H1 (cell line): ENCODE measurements at regions not wholly inside any gene's neighbourhood (a gene's known extent, or its start where the extent isn't known, plus 50 kb on each side); places are given as distances from the start of the nearest gene placed in this dataset.

Experiments
- CBX8 ChIP-seq: fragments of 300-800, 300-1000 bp; sonication (generic); IDR thresholded peaks from 2 replicates; pipeline ENCODE4 v1.7.1; 2016; ENCODE audit warnings: low read depth, low read length, borderline replicate concordance
- CHD2 ChIP-seq: IDR thresholded peaks from 2 replicates; pipeline ENCODE4 v1.6.1; 2012; ENCODE audit warnings: low read length, improper control_type of control experiment
- EP300 ChIP-seq, 2 experiments: IDR thresholded peaks; 1 replicate in 1 of 2; 2 replicates in 1 of 2; pipeline ENCODE4 v1.6.1; 2011 to 2012; ENCODE audit warnings: low read depth in 2 of 2, low read length in 2 of 2, mild to moderate bottlenecking in 2 of 2, borderline replicate concordance in 1 of 2, inconsistent platforms in 1 of 2, moderate library complexity in 1 of 2
- JUN ChIP-seq: IDR thresholded peaks from 2 replicates; pipeline ENCODE4 v1.6.1; 2011; ENCODE audit warnings: low read depth, mild to moderate bottlenecking, improper control_type of control experiment, low read length
- KDM1A ChIP-seq: fragments of 200-600, 300-600 bp; sonication (generic); IDR thresholded peaks from 2 replicates; pipeline ENCODE4 v1.7.1; 2016; ENCODE audit warnings: mild to moderate bottlenecking, low read length, borderline replicate concordance
- RAD21 ChIP-seq, 2 experiments: IDR thresholded peaks in 1 of 2; conservative IDR thresholded peaks in 1 of 2; 2 replicates each; pipeline ENCODE4 v1.6.1; 2011; ENCODE audit warnings: low read depth in 2 of 2, low read length in 2 of 2, improper control_type of control experiment in 1 of 2, inconsistent platforms in 1 of 2, mild to moderate bottlenecking in 1 of 2, moderate library complexity in 1 of 2
- RXRA ChIP-seq: IDR thresholded peaks from 2 replicates; pipeline ENCODE4 v1.6.1; 2011; ENCODE audit warnings: low read depth, mild to moderate bottlenecking, low read length, moderate library complexity; ENCODE audit not compliant: insufficient read depth
- SP2 ChIP-seq: IDR thresholded peaks from 2 replicates; pipeline ENCODE4 v1.6.1; 2012; ENCODE audit warnings: mild to moderate bottlenecking, low read length, inconsistent platforms
- SP4 ChIP-seq: IDR thresholded peaks from 2 replicates; pipeline ENCODE4 v1.6.1; 2012; ENCODE audit warnings: low read length, inconsistent platforms
- TF ChIP-seq, protein P1 (sequence below): fragments of 300-600 bp; sonication (generic); IDR thresholded peaks from 2 replicates; pipeline ENCODE4 v1.7.1; 2012; ENCODE audit warnings: low read length, moderate library complexity, mild to moderate bottlenecking, inconsistent platforms; ENCODE audit not compliant: insufficient replicate concordance

DNA sequence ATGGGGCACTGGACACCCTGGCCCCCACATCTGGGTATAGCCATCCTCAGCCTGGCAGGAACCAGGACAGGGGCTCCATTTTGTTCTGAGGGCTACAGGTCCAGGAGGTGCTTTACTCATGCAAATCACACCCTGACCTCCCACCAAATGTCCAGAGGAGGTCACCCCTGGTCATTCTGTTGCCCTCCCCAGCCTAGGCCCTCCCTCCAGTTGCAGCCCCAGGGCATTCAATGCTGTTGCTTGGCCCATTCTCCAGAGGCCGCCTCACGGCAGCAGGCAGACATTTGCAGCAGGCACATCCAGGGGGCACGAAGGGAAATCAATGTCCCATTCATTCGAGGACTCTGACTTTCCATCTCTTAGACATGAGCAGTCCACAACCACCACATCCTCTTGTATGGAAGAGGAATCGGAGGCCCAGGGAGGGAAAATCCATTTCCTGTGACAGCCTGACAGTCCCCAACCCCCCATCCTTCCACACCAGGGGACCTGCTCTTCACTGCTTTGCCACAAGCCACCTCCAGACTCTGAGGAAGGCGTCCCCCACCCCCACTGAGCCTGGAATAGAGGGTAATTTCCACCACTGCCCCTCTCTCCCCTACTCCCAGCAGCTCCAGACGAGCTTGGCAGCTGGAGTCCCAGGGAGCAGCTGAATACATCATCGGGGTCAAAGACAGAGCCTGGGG is 76.2 kb upstream of the UNC5B start (continued):
- TF ChIP-seq EP300 (IDR thresholded peaks at IDR 0.05; ENCODE audit: borderline replicate concordance in 1 of 2, low read depth in 2 of 2, low read length in 2 of 2) (no peak), SP4 (no peak), SP2 (no peak), RXRA (no peak), CBX8 (no peak), CHD2 (no peak), JUN (no peak), RAD21 (IDR thresholded peaks at IDR 0.05 in 1 of 2, conservative IDR thresholded peaks at IDR 0.05 in 1 of 2; ENCODE audit: low read depth in 2 of 2, low read length in 2 of 2) (no peak), KDM1A (no peak)
- TF ChIP-seq, protein P1, sequence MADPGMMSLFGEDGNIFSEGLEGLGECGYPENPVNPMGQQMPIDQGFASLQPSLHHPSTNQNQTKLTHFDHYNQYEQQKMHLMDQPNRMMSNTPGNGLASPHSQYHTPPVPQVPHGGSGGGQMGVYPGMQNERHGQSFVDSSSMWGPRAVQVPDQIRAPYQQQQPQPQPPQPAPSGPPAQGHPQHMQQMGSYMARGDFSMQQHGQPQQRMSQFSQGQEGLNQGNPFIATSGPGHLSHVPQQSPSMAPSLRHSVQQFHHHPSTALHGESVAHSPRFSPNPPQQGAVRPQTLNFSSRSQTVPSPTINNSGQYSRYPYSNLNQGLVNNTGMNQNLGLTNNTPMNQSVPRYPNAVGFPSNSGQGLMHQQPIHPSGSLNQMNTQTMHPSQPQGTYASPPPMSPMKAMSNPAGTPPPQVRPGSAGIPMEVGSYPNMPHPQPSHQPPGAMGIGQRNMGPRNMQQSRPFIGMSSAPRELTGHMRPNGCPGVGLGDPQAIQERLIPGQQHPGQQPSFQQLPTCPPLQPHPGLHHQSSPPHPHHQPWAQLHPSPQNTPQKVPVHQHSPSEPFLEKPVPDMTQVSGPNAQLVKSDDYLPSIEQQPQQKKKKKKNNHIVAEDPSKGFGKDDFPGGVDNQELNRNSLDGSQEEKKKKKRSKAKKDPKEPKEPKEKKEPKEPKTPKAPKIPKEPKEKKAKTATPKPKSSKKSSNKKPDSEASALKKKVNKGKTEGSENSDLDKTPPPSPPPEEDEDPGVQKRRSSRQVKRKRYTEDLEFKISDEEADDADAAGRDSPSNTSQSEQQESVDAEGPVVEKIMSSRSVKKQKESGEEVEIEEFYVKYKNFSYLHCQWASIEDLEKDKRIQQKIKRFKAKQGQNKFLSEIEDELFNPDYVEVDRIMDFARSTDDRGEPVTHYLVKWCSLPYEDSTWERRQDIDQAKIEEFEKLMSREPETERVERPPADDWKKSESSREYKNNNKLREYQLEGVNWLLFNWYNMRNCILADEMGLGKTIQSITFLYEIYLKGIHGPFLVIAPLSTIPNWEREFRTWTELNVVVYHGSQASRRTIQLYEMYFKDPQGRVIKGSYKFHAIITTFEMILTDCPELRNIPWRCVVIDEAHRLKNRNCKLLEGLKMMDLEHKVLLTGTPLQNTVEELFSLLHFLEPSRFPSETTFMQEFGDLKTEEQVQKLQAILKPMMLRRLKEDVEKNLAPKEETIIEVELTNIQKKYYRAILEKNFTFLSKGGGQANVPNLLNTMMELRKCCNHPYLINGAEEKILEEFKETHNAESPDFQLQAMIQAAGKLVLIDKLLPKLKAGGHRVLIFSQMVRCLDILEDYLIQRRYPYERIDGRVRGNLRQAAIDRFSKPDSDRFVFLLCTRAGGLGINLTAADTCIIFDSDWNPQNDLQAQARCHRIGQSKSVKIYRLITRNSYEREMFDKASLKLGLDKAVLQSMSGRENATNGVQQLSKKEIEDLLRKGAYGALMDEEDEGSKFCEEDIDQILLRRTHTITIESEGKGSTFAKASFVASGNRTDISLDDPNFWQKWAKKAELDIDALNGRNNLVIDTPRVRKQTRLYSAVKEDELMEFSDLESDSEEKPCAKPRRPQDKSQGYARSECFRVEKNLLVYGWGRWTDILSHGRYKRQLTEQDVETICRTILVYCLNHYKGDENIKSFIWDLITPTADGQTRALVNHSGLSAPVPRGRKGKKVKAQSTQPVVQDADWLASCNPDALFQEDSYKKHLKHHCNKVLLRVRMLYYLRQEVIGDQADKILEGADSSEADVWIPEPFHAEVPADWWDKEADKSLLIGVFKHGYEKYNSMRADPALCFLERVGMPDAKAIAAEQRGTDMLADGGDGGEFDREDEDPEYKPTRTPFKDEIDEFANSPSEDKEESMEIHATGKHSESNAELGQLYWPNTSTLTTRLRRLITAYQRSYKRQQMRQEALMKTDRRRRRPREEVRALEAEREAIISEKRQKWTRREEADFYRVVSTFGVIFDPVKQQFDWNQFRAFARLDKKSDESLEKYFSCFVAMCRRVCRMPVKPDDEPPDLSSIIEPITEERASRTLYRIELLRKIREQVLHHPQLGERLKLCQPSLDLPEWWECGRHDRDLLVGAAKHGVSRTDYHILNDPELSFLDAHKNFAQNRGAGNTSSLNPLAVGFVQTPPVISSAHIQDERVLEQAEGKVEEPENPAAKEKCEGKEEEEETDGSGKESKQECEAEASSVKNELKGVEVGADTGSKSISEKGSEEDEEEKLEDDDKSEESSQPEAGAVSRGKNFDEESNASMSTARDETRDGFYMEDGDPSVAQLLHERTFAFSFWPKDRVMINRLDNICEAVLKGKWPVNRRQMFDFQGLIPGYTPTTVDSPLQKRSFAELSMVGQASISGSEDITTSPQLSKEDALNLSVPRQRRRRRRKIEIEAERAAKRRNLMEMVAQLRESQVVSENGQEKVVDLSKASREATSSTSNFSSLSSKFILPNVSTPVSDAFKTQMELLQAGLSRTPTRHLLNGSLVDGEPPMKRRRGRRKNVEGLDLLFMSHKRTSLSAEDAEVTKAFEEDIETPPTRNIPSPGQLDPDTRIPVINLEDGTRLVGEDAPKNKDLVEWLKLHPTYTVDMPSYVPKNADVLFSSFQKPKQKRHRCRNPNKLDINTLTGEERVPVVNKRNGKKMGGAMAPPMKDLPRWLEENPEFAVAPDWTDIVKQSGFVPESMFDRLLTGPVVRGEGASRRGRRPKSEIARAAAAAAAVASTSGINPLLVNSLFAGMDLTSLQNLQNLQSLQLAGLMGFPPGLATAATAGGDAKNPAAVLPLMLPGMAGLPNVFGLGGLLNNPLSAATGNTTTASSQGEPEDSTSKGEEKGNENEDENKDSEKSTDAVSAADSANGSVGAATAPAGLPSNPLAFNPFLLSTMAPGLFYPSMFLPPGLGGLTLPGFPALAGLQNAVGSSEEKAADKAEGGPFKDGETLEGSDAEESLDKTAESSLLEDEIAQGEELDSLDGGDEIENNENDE, result no peak
